ENCODE measurements at regions not wholly inside any gene's neighbourhood (a gene's known extent, or its start where the extent isn't known, plus 50 kb on each side); places are given as distances from the start of the nearest gene placed in this dataset.

DNA sequence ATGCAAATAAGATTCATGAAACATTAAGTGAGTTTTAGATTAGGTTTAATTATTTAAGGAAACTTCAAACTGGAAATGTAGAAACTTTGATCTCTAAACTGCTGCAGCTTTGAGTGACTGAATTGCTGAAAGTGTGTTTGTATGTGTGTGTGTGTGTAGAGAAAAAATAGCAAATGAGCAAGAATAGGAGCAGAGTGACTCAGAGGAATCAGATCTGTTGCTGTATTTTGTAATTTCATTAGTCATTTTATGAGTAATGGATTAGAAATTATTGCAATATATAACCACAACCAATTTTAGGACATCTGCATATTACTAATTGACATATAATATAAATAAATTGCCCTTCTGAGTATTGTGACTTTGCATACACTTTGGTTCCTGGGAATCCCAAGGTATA, 52.8 kb upstream of the SLC9A9 start:
- TF ChIP-seq EP300 (IDR thresholded peaks at IDR 0.05) (no peak), POLR2A (IDR thresholded peaks at IDR 0.05) (no peak)
